Thyroid gland (tissue), 4 donors: ENCODE measurements at regions not wholly inside any gene's neighbourhood (a gene's known extent, or its start where the extent isn't known, plus 50 kb on each side); places are given as distances from the start of the nearest gene placed in this dataset.
A peak's percentile ranks its signal among the peaks of the same experiment; 100 is the strongest.

Experiments
- DNase-seq, 2 donors: peaks; one replicate each; pipeline ENCODE4 v3.0.0-alpha.2; 2019
- H3K27ac ChIP-seq, 3 donors: fragments of 200-600 bp; sonication (generic); 1 replicate in 2 of 3; 2 replicates in 1 of 3; pipeline ENCODE4 v1.5.1; 2016 to 2019; ENCODE audit warnings: mild to moderate bottlenecking in 1 of 3, moderate library complexity in 1 of 3
- H3K27me3 ChIP-seq: fragments of 200-600 bp; sonication (generic); one replicate; pipeline ENCODE4 v1.5.1; 2019
- H3K36me3 ChIP-seq, 2 donors: fragments of 200-600 bp; sonication (generic); one replicate each; pipeline ENCODE4 v1.5.1; 2016 to 2019
- H3K4me1 ChIP-seq, 2 donors: fragments of 200-600 bp; sonication (generic); one replicate each; pipeline ENCODE4 v1.5.1; 2017 to 2019
- H3K4me3 ChIP-seq, 3 donors: fragments of 200-600 bp; sonication (generic); replicated peaks in 1 of 3; 1 replicate in 2 of 3; 2 replicates in 1 of 3; pipeline ENCODE4 v1.5.1; 2016; ENCODE audit warnings: mild to moderate bottlenecking in 1 of 3
- H3K9me3 ChIP-seq: fragments of 200-600 bp; sonication (generic); one replicate; pipeline ENCODE4 v1.5.1; 2017
- CTCF ChIP-seq, 6 experiments: fragments of 200-600 bp in 3 of 6; fragments of 450-650 bp in 3 of 6; sonication (generic) in 3 of 6; IDR thresholded peaks; one replicate each; pipeline ENCODE4 v1.5.1; 2016 to 2019; ENCODE audit warnings: antibody characterized with exemption in 6 of 6, mild to moderate bottlenecking in 2 of 6, inconsistent platforms in 1 of 6, moderate library complexity in 1 of 6
- POLR2A ChIP-seq, 2 donors: fragments of 450-650 bp; IDR thresholded peaks; one replicate each; pipeline ENCODE4 v1.6.1; 2017; ENCODE audit warnings: antibody characterized with exemption in 2 of 2, mild to moderate bottlenecking in 2 of 2, moderate library complexity in 1 of 2
- WGBS, 2 donors: methylation state at CpG; one replicate each; pipeline ENCODE4 v1.1.5; 2017; 5-methylcytosine and 5-hydroxymethylcytosine counted together
- intact Hi-C: fragments of 100-400 bp; cut with DNase I; formaldehyde crosslinking; loops from one replicate; pipeline ENCODE4 v1.15.1; 2023

- intact Hi-C loops, result no loop called here
These were observed 91.8 kb upstream of the DOCK1 start for GRCh38 chr10:126813432-126813831.

GRCh38 chr10:126833542-126833941 lies 71.7 kb upstream of the DOCK1 start:
- DNase-seq, result no peak
- H3K9me3 ChIP-seq, result no peaks in the 10 kb centered on the region
- intact Hi-C loops, result no loop called here
- H3K4me1 ChIP-seq, result peaks cover 0 to under 1% of the 10 kb centered on the region in 2 donors
- no peaks in the 10 kb centered on the region for H3K27me3 ChIP-seq
- no peak overlapping the region for H3K4me3 ChIP-seq
- H3K27ac ChIP-seq, result no peak overlapping the region
- TF ChIP-seq CTCF (IDR thresholded peaks at IDR 0.05) (no peak), POLR2A (IDR thresholded peaks at IDR 0.05) (no peak)
- no peaks in the 10 kb centered on the region for H3K36me3 ChIP-seq
- 68 to 70% methylated on average over 4 to 5 of the region's 5 CpGs for WGBS, 2 donors

More at GRCh38 chr10:126813432-126813831, 91.8 kb upstream of the DOCK1 start:
- TF ChIP-seq CTCF (IDR thresholded peaks at IDR 0.05) (no peak), POLR2A (IDR thresholded peaks at IDR 0.05) (no peak)
- no peaks in the 10 kb centered on the region for H3K4me1 ChIP-seq
- no peaks in the 10 kb centered on the region for H3K36me3 ChIP-seq
- no peaks in the 10 kb centered on the region for H3K27me3 ChIP-seq
- 95 to 98% methylated on average over 6 of the region's 6 CpGs for WGBS, 2 donors
- DNase-seq, result no peak
- no peaks in the 10 kb centered on the region for H3K9me3 ChIP-seq
- H3K4me3 ChIP-seq, result no peak overlapping the region
- H3K27ac ChIP-seq, result no peak overlapping the region

GRCh38 chr10:126836009-126836408 lies 69.2 kb upstream of the DOCK1 start:
- TF ChIP-seq POLR2A (IDR thresholded peaks at IDR 0.05), result no peak
- no peak for TF ChIP-seq CTCF (IDR thresholded peaks at IDR 0.05)
- intact Hi-C loops, result no loop called here
- H3K27ac ChIP-seq, result no peak overlapping the region
- H3K9me3 ChIP-seq, result no peaks in the 10 kb centered on the region
- DNase-seq, result no peak
- H3K4me3 ChIP-seq, result no peak overlapping the region
- WGBS, 2 donors, result 77 to 92% methylated on average over 2 to 4 of the region's 4 CpGs
- no peaks in the 10 kb centered on the region for H3K36me3 ChIP-seq
- peaks cover 0 to 8% of the 10 kb centered on the region in 2 donors for H3K4me1 ChIP-seq
- H3K27me3 ChIP-seq, result no peaks in the 10 kb centered on the region

GRCh38 chr10:126838316-126838715 lies 66.9 kb upstream of the DOCK1 start:
- H3K9me3 ChIP-seq, result no peaks in the 10 kb centered on the region
- WGBS, 2 donors, result 76 to 79% methylated on average over 4 of the region's 4 CpGs
- no peak for TF ChIP-seq CTCF (IDR thresholded peaks at IDR 0.05)
- TF ChIP-seq POLR2A (IDR thresholded peaks at IDR 0.05), result no peak
- H3K4me3 ChIP-seq, result no peak overlapping the region
- H3K4me1 ChIP-seq, result peaks cover 0 to 8% of the 10 kb centered on the region in 2 donors
- H3K36me3 ChIP-seq, result no peaks in the 10 kb centered on the region
- H3K27ac ChIP-seq, result peak overlapping the region in 1 of 3 donors; percentile 35
- no peak for DNase-seq
- no peaks in the 10 kb centered on the region for H3K27me3 ChIP-seq
- intact Hi-C loops, result no loop called here

GRCh38 chr10:126839094-126839761 lies 66.0 kb upstream of the DOCK1 start:
- WGBS, 2 donors, result 33 to 35% methylated on average over 9 to 11 of the region's 11 CpGs
- intact Hi-C loops, result no loop called here
- Histone ChIP-seq H3K27me3 (no peaks in the 10 kb centered on the region), H3K4me1 (peaks cover 0 to 8% of the 10 kb centered on the region in 2 donors), H3K9me3 (no peaks in the 10 kb centered on the region), H3K36me3 (no peaks in the 10 kb centered on the region), H3K4me3 (no peak overlapping the region), H3K27ac (peak overlapping the region in 2 of 3 donors; percentile 45 to 49)
- DNase-seq, result peak; percentile 81 to 92
- TF ChIP-seq CTCF (IDR thresholded peaks at IDR 0.05) (no peak), POLR2A (IDR thresholded peaks at IDR 0.05) (no peak)
